ENCODE measurements at regions not wholly inside any gene's neighbourhood (a gene's known extent, or its start where the extent isn't known, plus 50 kb on each side); places are given as distances from the start of the nearest gene placed in this dataset.

DNA sequence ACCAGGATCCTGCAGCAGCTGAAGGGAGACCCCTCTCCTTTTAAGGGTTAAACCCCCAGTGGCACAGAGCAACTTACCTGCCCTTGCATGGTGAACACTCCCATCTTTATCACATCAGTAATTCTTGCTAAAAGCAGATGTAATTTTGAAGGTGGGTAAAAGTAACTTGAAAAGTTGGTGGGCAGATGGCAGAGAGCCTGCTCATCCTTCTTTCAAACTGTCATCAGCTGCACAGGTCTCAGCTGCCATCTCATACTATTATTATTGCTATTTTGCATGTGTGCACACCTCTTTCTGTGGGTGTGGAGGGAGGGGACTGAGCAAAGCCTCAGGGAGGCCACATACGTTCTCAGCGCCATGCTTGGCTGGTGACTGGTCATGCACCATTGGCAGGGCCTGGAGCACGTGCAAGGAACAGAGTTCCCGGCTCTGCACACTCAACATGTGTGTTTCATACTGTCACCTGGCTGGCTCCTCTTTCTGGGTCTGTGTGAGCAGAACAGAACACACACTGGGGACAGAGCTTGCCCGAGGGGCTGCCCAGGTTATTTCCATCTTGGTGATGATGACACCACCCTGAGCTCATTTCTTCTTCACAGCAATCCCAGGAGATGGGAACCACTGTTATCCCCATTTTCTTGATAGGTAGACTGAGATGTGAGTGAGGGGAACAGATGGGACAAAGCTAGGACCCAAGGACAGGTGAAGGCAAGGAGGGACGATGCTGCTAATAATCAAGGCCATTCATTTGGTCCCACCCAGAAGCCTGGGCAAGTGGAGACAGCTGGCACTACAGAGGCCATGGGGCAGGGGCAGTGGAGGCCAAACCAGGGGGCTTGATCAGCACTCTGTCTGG is 95.8 kb upstream of the KLF13 start:
- no peak overlapping the region for H3K4me3 ChIP-seq
- intact Hi-C loops (cut with DNase I; ENCODE audit: low total_unique reads), result no loop called here
- H3K27me3 ChIP-seq, result no peaks in the 10 kb centered on the region
- WGBS, 2 donors (ENCODE audit: low coverage in 1 of 2), result 94 to 100% methylated on average over 2 to 6 of the region's 6 CpGs
- H3K36me3 ChIP-seq, result no peaks in the 10 kb centered on the region
- no peak overlapping the region for H3K27ac ChIP-seq
- DNase-seq, result peak; percentile 38
- no peaks in the 10 kb centered on the region for H3K9me3 ChIP-seq
- in situ Hi-C loops (cut with MboI; ENCODE audit: low pct_ligation_motif_present in 1 of 4, low pct_unique_long_range_greater_than_20kb in 1 of 4, low sequenced_read_pairs in 3 of 4), result no loop called here
- TF ChIP-seq, protein P1, sequence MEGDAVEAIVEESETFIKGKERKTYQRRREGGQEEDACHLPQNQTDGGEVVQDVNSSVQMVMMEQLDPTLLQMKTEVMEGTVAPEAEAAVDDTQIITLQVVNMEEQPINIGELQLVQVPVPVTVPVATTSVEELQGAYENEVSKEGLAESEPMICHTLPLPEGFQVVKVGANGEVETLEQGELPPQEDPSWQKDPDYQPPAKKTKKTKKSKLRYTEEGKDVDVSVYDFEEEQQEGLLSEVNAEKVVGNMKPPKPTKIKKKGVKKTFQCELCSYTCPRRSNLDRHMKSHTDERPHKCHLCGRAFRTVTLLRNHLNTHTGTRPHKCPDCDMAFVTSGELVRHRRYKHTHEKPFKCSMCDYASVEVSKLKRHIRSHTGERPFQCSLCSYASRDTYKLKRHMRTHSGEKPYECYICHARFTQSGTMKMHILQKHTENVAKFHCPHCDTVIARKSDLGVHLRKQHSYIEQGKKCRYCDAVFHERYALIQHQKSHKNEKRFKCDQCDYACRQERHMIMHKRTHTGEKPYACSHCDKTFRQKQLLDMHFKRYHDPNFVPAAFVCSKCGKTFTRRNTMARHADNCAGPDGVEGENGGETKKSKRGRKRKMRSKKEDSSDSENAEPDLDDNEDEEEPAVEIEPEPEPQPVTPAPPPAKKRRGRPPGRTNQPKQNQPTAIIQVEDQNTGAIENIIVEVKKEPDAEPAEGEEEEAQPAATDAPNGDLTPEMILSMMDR (IDR thresholded peaks at IDR 0.05), result no peak
- TF ChIP-seq EP300 (IDR thresholded peaks at IDR 0.05; ENCODE audit: low read depth) (no peak), POLR2A (IDR thresholded peaks at IDR 0.05) (no peak), POLR2AphosphoS5 (IDR thresholded peaks at IDR 0.05) (no peak)
- H3K4me1 ChIP-seq, result peaks cover 0 to 13% (median 8%) of the 10 kb centered on the region in 4 donors

DNA sequence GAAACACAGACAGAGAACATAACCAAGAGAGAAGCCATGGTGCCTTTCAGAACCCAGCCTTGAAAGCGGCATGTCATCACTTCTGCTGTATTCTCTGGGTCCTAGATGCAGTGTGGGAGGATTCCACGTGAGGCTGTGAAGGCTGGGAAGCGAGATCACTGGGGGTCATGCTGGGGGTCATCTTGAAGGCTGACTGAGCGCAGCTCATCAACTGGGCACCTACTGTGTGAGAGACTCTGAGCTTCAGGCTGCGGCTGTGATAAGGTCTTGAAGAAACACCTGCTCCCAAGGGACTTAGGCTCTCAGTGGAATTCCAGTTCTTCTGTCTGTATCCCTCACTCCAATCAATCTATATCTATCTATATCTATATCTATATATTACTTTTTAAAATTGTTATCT is 91.8 kb upstream of the KLF13 start:
- in situ Hi-C loops (cut with MboI; ENCODE audit: low pct_ligation_motif_present in 1 of 4, low pct_unique_long_range_greater_than_20kb in 1 of 4, low sequenced_read_pairs in 3 of 4) (no loop called here), intact Hi-C loops (cut with DNase I; ENCODE audit: low total_unique reads) (no loop called here)
- H3K27me3 ChIP-seq, result no peaks in the 10 kb centered on the region
- H3K27ac ChIP-seq, result peak overlapping the region in 1 of 4 donors; percentile 83
- H3K4me1 ChIP-seq, result peaks cover 7 to 22% (median 10%) of the 10 kb centered on the region in 4 donors
- no peak for DNase-seq
- WGBS, 2 donors (ENCODE audit: low coverage in 1 of 2), result 80 to 100% methylated on average over 2 to 5 of the region's 5 CpGs
- H3K9me3 ChIP-seq, result no peaks in the 10 kb centered on the region
- no peaks in the 10 kb centered on the region for H3K36me3 ChIP-seq
- no peak overlapping the region for H3K4me3 ChIP-seq
- TF ChIP-seq POLR2A (IDR thresholded peaks at IDR 0.05) (no peak), EP300 (IDR thresholded peaks at IDR 0.05; ENCODE audit: low read depth) (no peak), POLR2AphosphoS5 (IDR thresholded peaks at IDR 0.05) (no peak)
- TF ChIP-seq, protein P1 (IDR thresholded peaks at IDR 0.05), result no peak

GRCh38 chr15:31235311-31236183 is 91.1 kb upstream of the KLF13 start:
- peak overlapping the region; percentile 72 to 90 (median 83) for H3K27ac ChIP-seq
- intact Hi-C loops (cut with DNase I; ENCODE audit: low total_unique reads), result no loop called here
- no peak overlapping the region for H3K4me3 ChIP-seq
- DNase-seq, result peak; percentile 62
- H3K9me3 ChIP-seq, result no peaks in the 10 kb centered on the region
- no peaks in the 10 kb centered on the region for H3K36me3 ChIP-seq
- TF ChIP-seq EP300 (IDR thresholded peaks at IDR 0.05; ENCODE audit: low read depth) (no peak), POLR2A (IDR thresholded peaks at IDR 0.05) (no peak), POLR2AphosphoS5 (IDR thresholded peaks at IDR 0.05) (no peak)
- TF ChIP-seq, protein P1 (IDR thresholded peaks at IDR 0.05), result no peak
- WGBS, 2 donors (ENCODE audit: low coverage in 1 of 2), result 66 to 86% methylated on average over 9 to 20 of the region's 20 CpGs
- H3K27me3 ChIP-seq, result no peaks in the 10 kb centered on the region
- in situ Hi-C loops (cut with MboI; ENCODE audit: low pct_ligation_motif_present in 1 of 4, low pct_unique_long_range_greater_than_20kb in 1 of 4, low sequenced_read_pairs in 3 of 4), result no loop called here
- H3K4me1 ChIP-seq, result peaks cover 7 to 22% (median 10%) of the 10 kb centered on the region in 4 donors

Data from transverse colon (tissue), 4 donors.